VCaP (cell line): ENCODE measurements at regions not wholly inside any gene's neighbourhood (a gene's known extent, or its start where the extent isn't known, plus 50 kb on each side); places are given as distances from the start of the nearest gene placed in this dataset.

Experiments
- H3K27ac ChIP-seq: fragments of 450-650 bp; 2 replicates; pipeline ENCODE4 v1.5.1; 2017
- TF ChIP-seq, protein P1 (sequence below): fragments of 450-650 bp; conservative IDR thresholded peaks from 2 replicates; pipeline ENCODE4 v1.5.1; 2017; ENCODE audit warnings: mild to moderate bottlenecking, moderate library complexity

DNA sequence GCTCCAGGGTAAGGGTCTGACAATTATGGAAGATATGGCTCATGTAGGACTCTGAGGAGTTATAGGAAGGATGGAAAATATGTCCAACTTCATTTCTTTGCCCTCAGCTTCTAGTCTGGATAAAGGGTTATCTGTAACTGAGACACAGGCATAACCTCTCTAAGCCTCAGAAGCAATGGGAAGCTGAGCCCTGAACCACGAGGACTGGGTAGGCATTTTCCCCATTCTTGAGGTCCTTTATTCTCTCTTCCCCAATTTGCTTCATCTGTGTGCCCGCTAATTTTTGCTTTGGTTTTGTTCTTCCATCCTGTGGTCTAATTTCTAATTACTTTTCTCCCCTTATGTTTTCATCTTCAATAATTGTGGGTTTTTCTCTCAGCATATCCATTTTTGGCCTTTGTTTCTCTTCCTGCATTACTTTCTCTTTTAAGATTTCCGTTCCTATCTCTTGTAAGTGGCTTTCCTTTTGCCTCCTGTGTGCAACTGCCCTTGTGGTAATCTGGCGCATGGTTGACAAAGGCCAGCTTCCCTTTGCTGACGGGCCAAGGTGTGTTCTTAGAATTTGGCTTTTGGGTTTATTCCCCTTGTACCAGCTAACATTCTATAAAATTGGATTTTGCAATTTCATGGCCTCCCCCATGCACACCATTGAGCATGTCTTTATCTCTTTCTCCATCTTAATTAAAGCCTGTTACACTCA, 343.8 kb downstream of the TXNL1 start:
- TF ChIP-seq, protein P1, sequence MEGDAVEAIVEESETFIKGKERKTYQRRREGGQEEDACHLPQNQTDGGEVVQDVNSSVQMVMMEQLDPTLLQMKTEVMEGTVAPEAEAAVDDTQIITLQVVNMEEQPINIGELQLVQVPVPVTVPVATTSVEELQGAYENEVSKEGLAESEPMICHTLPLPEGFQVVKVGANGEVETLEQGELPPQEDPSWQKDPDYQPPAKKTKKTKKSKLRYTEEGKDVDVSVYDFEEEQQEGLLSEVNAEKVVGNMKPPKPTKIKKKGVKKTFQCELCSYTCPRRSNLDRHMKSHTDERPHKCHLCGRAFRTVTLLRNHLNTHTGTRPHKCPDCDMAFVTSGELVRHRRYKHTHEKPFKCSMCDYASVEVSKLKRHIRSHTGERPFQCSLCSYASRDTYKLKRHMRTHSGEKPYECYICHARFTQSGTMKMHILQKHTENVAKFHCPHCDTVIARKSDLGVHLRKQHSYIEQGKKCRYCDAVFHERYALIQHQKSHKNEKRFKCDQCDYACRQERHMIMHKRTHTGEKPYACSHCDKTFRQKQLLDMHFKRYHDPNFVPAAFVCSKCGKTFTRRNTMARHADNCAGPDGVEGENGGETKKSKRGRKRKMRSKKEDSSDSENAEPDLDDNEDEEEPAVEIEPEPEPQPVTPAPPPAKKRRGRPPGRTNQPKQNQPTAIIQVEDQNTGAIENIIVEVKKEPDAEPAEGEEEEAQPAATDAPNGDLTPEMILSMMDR, result no peak
- no peak overlapping the region for H3K27ac ChIP-seq

DNA sequence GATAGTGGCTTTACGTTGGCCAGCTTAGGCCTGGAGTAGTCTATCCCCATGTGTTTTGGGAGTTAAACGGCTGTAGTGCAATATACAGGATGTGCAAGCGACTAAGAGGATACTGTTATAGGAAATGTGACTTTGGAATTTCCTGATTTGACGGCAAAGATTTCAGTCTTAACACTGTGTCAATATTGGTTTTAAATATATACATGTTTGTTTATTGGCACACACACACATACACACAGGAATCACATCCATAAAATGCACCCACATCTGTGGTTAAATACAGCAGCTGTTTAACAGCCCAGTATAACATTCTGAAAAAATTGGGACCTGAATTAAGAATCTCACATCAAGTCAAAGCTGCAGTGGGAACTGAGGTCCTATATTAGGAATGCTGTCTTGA, 347.1 kb downstream of the TXNL1 start:
- TF ChIP-seq, protein P1, result no peak
- no peak overlapping the region for H3K27ac ChIP-seq

DNA sequence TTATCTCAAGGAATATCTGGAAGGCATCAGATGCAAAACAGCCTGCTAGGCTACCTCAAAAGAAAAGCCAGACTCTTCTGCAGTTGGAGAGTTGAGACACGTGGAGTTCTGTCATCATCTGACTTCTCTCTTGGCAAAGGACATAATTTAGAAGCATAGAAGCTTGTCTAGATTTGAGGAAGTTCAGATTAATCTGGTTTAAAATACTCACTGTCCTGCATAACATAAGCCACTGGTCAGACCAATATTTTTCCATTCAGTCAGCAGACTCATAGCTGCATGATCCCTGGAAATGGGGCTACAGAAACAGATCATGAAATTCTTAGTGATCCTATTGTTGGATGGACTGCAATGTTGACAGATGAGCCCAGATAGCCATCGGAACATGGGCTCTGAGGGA, 349.0 kb downstream of the TXNL1 start:
- TF ChIP-seq, protein P1, result no peak
- no peak overlapping the region for H3K27ac ChIP-seq

DNA sequence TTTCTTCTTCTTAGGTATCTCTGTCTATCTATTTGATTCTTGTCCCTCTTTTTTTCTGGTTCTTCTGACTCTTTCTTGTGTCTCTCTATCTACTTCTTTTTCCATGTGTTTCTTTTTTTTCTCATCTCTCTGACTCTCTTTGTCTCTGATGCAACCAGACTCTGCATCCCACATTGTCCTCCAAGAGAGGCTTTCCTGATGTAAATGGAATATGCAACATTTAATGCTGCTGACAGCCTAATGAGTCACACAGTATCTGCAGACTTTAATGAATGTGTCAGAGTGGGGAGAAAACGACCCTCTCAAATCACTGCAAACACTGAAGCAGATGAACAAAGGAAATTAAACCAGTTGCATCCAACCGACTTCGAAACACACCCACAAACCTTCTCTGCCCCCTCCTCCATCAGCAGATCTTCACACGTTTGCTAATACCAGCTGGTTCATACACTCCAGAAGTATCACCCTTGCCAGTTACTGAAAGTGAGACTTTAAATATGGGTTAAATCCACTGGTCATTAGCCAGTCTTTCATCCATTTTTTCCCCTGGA, 351.5 kb downstream of the TXNL1 start:
- no peak overlapping the region for H3K27ac ChIP-seq
- TF ChIP-seq, protein P1, result no peak

DNA sequence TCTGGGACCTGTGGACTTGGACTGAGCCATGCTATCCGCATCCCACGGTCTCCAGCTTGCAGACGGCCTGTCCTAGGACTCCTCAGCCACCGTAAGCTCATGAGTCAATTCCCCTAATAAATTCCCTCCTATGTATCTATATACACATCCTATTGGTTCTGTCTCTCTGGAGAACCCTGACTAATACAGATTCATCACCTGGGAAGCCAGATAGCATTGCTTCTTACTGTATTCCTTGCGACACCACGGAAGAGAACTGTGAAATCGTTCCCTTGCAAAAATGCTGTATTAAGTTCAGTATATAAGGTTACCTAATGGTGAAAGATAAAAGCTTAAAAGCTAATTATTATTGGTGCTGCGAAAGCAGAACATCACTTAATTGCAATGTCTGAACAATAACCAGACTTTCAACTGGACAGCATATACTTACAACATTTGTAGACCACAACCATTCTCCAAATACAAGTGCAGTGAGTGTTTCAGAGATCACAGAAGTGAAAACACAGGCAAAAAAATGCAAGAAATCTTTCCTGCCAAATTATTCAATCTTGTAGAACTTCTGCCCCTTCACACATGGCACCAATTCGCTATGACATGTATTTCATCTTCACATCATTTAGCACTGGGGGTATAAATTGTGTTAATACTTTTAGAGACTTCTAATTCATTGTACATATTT, 352.9 kb downstream of the TXNL1 start:
- no peak overlapping the region for H3K27ac ChIP-seq
- TF ChIP-seq, protein P1, result no peak

DNA sequence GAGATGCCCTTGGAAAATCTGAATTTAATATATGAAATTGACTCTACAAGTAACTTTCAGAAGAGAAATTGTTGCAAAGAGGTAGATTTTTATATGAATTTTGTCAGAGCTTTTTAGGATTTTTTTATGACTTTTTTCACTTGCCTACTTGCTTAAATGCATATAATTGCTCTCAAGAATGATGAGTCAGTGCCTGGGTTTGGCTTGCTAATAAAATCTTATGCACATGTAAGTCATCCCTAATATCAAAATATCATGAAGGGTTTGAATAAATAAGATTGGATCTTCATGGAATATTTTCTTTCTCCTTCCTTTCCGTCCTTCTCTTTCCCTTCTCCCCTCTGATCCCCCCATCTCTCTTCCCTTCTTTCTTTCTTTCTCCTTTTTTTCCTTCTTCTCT, 354.1 kb downstream of the TXNL1 start:
- H3K27ac ChIP-seq, result no peak overlapping the region
- TF ChIP-seq, protein P1, result no peak

DNA sequence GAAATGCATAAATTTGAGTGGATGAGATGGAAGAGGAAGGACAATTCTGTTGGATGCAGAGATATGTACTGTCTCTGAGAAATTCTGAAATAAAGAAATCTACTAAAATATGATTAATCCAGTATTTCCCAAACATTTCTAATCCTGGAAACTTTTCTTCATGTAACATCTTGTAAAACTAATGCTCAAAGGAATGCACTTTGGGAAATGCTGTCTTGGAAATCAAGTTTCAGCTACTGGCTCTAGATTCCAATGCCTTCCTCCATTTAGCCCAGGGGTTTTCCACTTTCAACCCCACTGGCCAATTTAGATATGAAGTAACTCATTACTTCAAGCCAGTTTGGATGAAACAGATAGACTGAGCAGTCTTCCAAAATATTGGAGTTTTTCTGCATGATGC, 355.1 kb downstream of the TXNL1 start:
- no peak overlapping the region for H3K27ac ChIP-seq
- TF ChIP-seq, protein P1, result no peak
